ENCODE measurements at regions not wholly inside any gene's neighbourhood (a gene's known extent, or its start where the extent isn't known, plus 50 kb on each side); places are given as distances from the start of the nearest gene placed in this dataset.
A peak's percentile ranks its signal among the peaks of the same experiment; 100 is the strongest.

GRCh38 chr3:144351773-144352365, 380.2 kb downstream of the DIPK2A start:
- Histone ChIP-seq H3K27ac (no peak overlapping the region), H3K4me1 (replicated peaks in 1 of 2) (no peaks in the 10 kb centered on the region), H3K4me3 (no peak overlapping the region)
- in situ Hi-C loops (cut with MboI; ENCODE audit: low pct_unique_long_range_greater_than_20kb in 2 of 9, low sequenced_read_pairs in 9 of 9, unreplicated experiment in 9 of 9): no loop called here
- 10 to 98% (median 81%) methylated on average over 2 to 4 of the region's 4 CpGs for WGBS, 10 experiments
- ATAC-seq (replicated peaks in 6 of 8): no peak

GRCh38 chr3:144358191-144358590, 386.6 kb downstream of the DIPK2A start:
- Histone ChIP-seq H3K27ac (no peak overlapping the region), H3K4me1 (replicated peaks in 1 of 2) (no peaks in the 10 kb centered on the region), H3K4me3 (no peak overlapping the region)
- WGBS, 10 experiments: 0 to 70% (median 33%) methylated on average over 1 to 2 of the region's 2 CpGs; no CpG with 5 or more reads in 4 of the 10 experiments
- in situ Hi-C loops (cut with MboI; ENCODE audit: low pct_unique_long_range_greater_than_20kb in 2 of 9, low sequenced_read_pairs in 9 of 9, unreplicated experiment in 9 of 9): no loop called here
- no peak for ATAC-seq (replicated peaks in 6 of 8)

- 80 to 100% (median 94%) methylated on average over 1 of the region's 1 CpG; no CpG with 5 or more reads in 4 of the 10 experiments for WGBS, 10 experiments
- no peak for ATAC-seq (replicated peaks in 6 of 8)
- in situ Hi-C loops (cut with MboI; ENCODE audit: low pct_unique_long_range_greater_than_20kb in 2 of 9, low sequenced_read_pairs in 9 of 9, unreplicated experiment in 9 of 9): no loop called here
- H3K4me3 ChIP-seq: no peak overlapping the region
- no peaks in the 10 kb centered on the region for H3K4me1 ChIP-seq (replicated peaks in 1 of 2)
- H3K27ac ChIP-seq: no peak overlapping the region
Observed at GRCh38 chr3:144361002-144361401, 389.4 kb downstream of the DIPK2A start.

- Histone ChIP-seq H3K4me1 (replicated peaks in 1 of 2) (no peaks in the 10 kb centered on the region), H3K4me3 (no peak overlapping the region), H3K27ac (no peak overlapping the region)
- in situ Hi-C loops (cut with MboI; ENCODE audit: low pct_unique_long_range_greater_than_20kb in 2 of 9, low sequenced_read_pairs in 9 of 9, unreplicated experiment in 9 of 9): no loop called here
- WGBS, 10 experiments: 0 to 100% (median 0%) methylated on average over 1 to 2 of the region's 3 CpGs; no CpG with 5 or more reads in 3 of the 10 experiments
- peak in 2 of 8 experiments; percentile 98 to 99 for ATAC-seq (replicated peaks in 6 of 8)
Observed at GRCh38 chr3:144362126-144362525, 390.5 kb downstream of the DIPK2A start.

- WGBS, 10 experiments: 54 to 100% (median 84%) methylated on average over 1 to 5 of the region's 5 CpGs; no CpG with 5 or more reads in 2 of the 10 experiments
- H3K4me3 ChIP-seq: no peak overlapping the region
- in situ Hi-C loops (cut with MboI; ENCODE audit: low pct_unique_long_range_greater_than_20kb in 2 of 9, low sequenced_read_pairs in 9 of 9, unreplicated experiment in 9 of 9): no loop called here
- no peak for ATAC-seq (replicated peaks in 6 of 8)
- H3K27ac ChIP-seq: no peak overlapping the region
- no peaks in the 10 kb centered on the region for H3K4me1 ChIP-seq (replicated peaks in 1 of 2)
Observed at GRCh38 chr3:144363856-144364255, 392.2 kb downstream of the DIPK2A start.

GRCh38 chr3:144364737-144365136, 393.1 kb downstream of the DIPK2A start:
- in situ Hi-C loops (cut with MboI; ENCODE audit: low pct_unique_long_range_greater_than_20kb in 2 of 9, low sequenced_read_pairs in 9 of 9, unreplicated experiment in 9 of 9): no loop called here
- Histone ChIP-seq H3K27ac (no peak overlapping the region), H3K4me3 (no peak overlapping the region), H3K4me1 (replicated peaks in 1 of 2) (no peaks in the 10 kb centered on the region)
- 40 to 100% (median 89%) methylated on average over 1 to 2 of the region's 2 CpGs for WGBS, 10 experiments
- no peak for ATAC-seq (replicated peaks in 6 of 8)

GRCh38 chr3:144369129-144369879, 397.7 kb downstream of the DIPK2A start:
- peak in 2 of 8 experiments; percentile 18 to 99 for ATAC-seq (replicated peaks in 6 of 8)
- in situ Hi-C loops (cut with MboI; ENCODE audit: low pct_unique_long_range_greater_than_20kb in 2 of 9, low sequenced_read_pairs in 9 of 9, unreplicated experiment in 9 of 9): no loop called here
- no peaks in the 10 kb centered on the region for H3K4me1 ChIP-seq (replicated peaks in 1 of 2)
- no peak overlapping the region for H3K27ac ChIP-seq
- H3K4me3 ChIP-seq: no peak overlapping the region
- 17 to 89% (median 67%) methylated on average over 1 to 2 of the region's 2 CpGs; no CpG with 5 or more reads in 5 of the 10 experiments for WGBS, 10 experiments

- Histone ChIP-seq H3K4me3 (no peak overlapping the region), H3K27ac (no peak overlapping the region), H3K4me1 (replicated peaks in 1 of 2) (no peaks in the 10 kb centered on the region)
- WGBS, 10 experiments: 60 to 100% (median 79%) methylated on average over 1 of the region's 1 CpG; no CpG with 5 or more reads in 6 of the 10 experiments
- no peak for ATAC-seq (replicated peaks in 6 of 8)
- in situ Hi-C loops (cut with MboI; ENCODE audit: low pct_unique_long_range_greater_than_20kb in 2 of 9, low sequenced_read_pairs in 9 of 9, unreplicated experiment in 9 of 9): no loop called here
Observed at GRCh38 chr3:144375088-144375487, 403.5 kb downstream of the DIPK2A start.

- ATAC-seq (replicated peaks in 6 of 8): peak in 1 of 8 experiments; percentile 85
- 20 to 94% (median 60%) methylated on average over 1 to 4 of the region's 4 CpGs; no CpG with 5 or more reads in 1 of the 10 experiments for WGBS, 10 experiments
- no peak overlapping the region for H3K27ac ChIP-seq
- no peak overlapping the region for H3K4me3 ChIP-seq
- in situ Hi-C loops (cut with MboI; ENCODE audit: low pct_unique_long_range_greater_than_20kb in 2 of 9, low sequenced_read_pairs in 9 of 9, unreplicated experiment in 9 of 9): no loop called here
- H3K4me1 ChIP-seq (replicated peaks in 1 of 2): no peaks in the 10 kb centered on the region
Observed at GRCh38 chr3:144380849-144381248, 409.2 kb downstream of the DIPK2A start.

- ATAC-seq (replicated peaks in 6 of 8): no peak
- Histone ChIP-seq H3K4me3 (no peak overlapping the region), H3K4me1 (replicated peaks in 1 of 2) (no peaks in the 10 kb centered on the region), H3K27ac (no peak overlapping the region)
- WGBS, 10 experiments: 21 to 100% (median 83%) methylated on average over 1 to 3 of the region's 3 CpGs
- in situ Hi-C loops (cut with MboI; ENCODE audit: low pct_unique_long_range_greater_than_20kb in 2 of 9, low sequenced_read_pairs in 9 of 9, unreplicated experiment in 9 of 9): no loop called here
Observed at GRCh38 chr3:144381607-144382006, 410.0 kb downstream of the DIPK2A start.

GRCh38 chr3:144384241-144384979, 412.8 kb downstream of the DIPK2A start:
- Histone ChIP-seq H3K27ac (no peak overlapping the region), H3K4me1 (replicated peaks in 1 of 2) (no peaks in the 10 kb centered on the region), H3K4me3 (no peak overlapping the region)
- 33 to 92% (median 60%) methylated on average over 1 to 2 of the region's 2 CpGs; no CpG with 5 or more reads in 4 of the 10 experiments for WGBS, 10 experiments
- in situ Hi-C loops (cut with MboI; ENCODE audit: low pct_unique_long_range_greater_than_20kb in 2 of 9, low sequenced_read_pairs in 9 of 9, unreplicated experiment in 9 of 9): no loop called here
- ATAC-seq (replicated peaks in 6 of 8): no peak

GRCh38 chr3:144390786-144391185, 419.2 kb downstream of the DIPK2A start:
- Histone ChIP-seq H3K27ac (no peak overlapping the region), H3K4me1 (replicated peaks in 1 of 2) (peaks cover 0 to 8% of the 10 kb centered on the region in 2 donors), H3K4me3 (no peak overlapping the region)
- no peak for ATAC-seq (replicated peaks in 6 of 8)
- in situ Hi-C loops (cut with MboI; ENCODE audit: low pct_unique_long_range_greater_than_20kb in 2 of 9, low sequenced_read_pairs in 9 of 9, unreplicated experiment in 9 of 9): no loop called here

GRCh38 chr3:144391236-144391635, 419.6 kb downstream of the DIPK2A start:
- peak in 2 of 8 experiments; percentile 68 to 78 for ATAC-seq (replicated peaks in 6 of 8)
- Histone ChIP-seq H3K4me3 (no peak overlapping the region), H3K27ac (no peak overlapping the region), H3K4me1 (replicated peaks in 1 of 2) (peaks cover 0 to 8% of the 10 kb centered on the region in 2 donors)
- in situ Hi-C loops (cut with MboI; ENCODE audit: low pct_unique_long_range_greater_than_20kb in 2 of 9, low sequenced_read_pairs in 9 of 9, unreplicated experiment in 9 of 9): no loop called here

Measured in motor neuron (in vitro differentiated cells).